CD4-positive, alpha-beta T cell (primary cell): ENCODE measurements at regions not wholly inside any gene's neighbourhood (a gene's known extent, or its start where the extent isn't known, plus 50 kb on each side); places are given as distances from the start of the nearest gene placed in this dataset.

Experiments used
- ATAC-seq: fragments of 200-7000 bp; cut with Tn5 transposase; one replicate; pipeline ENCODE4 v1.10.0; 2022; ENCODE audit warnings: mild to moderate bottlenecking; ENCODE audit not compliant: poor library complexity
- CTCF ChIA-PET: fragments of 350-600 bp; sonication (Branson Sonifier 250); formaldehyde crosslinking; loops from one replicate; lab custom pipeline; 2021; ENCODE audit warnings: antibody characterized with exemption, inconsistent platforms; lab: Charles Lee
- POLR2A ChIA-PET: fragments of 350-600 bp; sonication (Branson Sonifier 250); formaldehyde crosslinking; loops from one replicate; lab custom pipeline; 2021; ENCODE audit warnings: antibody characterized with exemption, inconsistent platforms; lab: Charles Lee
- DNase-seq, 14 experiments: peaks; one replicate each; pipeline ENCODE4 v3.0.0-alpha.2; 2013 to 2020; ENCODE audit warnings: mixed read lengths in 2 of 14
- H3K27ac ChIP-seq, 2 donors: one replicate each; pipeline versions ENCODE4 v1.5.1 to v1.7.0; 2013; ENCODE audit warnings: low read length in 2 of 2, low read depth in 1 of 2, mild to moderate bottlenecking in 1 of 2
- H3K27me3 ChIP-seq, 2 experiments: 1 replicate in 1 of 2; 2 replicates in 1 of 2; pipeline versions ENCODE4 v1.6.1 to v1.7.0; 2013; ENCODE audit warnings: low read length in 2 of 2, control low read depth in 1 of 2, mild to moderate bottlenecking in 1 of 2, moderate library complexity in 1 of 2; ENCODE audit not compliant: insufficient read depth in 2 of 2, control insufficient read depth in 1 of 2
- H3K36me3 ChIP-seq: one replicate; pipeline ENCODE4 v1.6.1; 2013; ENCODE audit warnings: low read length, control low read depth; ENCODE audit not compliant: insufficient read depth
- H3K4me1 ChIP-seq: one replicate; pipeline ENCODE4 v1.6.1; 2013; ENCODE audit warnings: low read length, control low read depth; ENCODE audit not compliant: insufficient read depth
- H3K4me3 ChIP-seq: one replicate; pipeline ENCODE4 v1.5.1; 2013; ENCODE audit warnings: mild to moderate bottlenecking, low read length, moderate library complexity
- H3K9me3 ChIP-seq, 2 experiments: 1 replicate in 1 of 2; 2 replicates in 1 of 2; pipeline versions ENCODE4 v1.6.1 to v1.7.0; 2013; ENCODE audit warnings: low read length in 2 of 2, mild to moderate bottlenecking in 2 of 2, control low read depth in 1 of 2, moderate library complexity in 1 of 2; ENCODE audit not compliant: control insufficient read depth in 1 of 2, insufficient read depth in 1 of 2
- H3K27ac Mint-ChIP-seq: one replicate; pipeline ENCODE4 v1.8.0; 2020; ENCODE audit warnings: mixed read lengths
- H3K27me3 Mint-ChIP-seq: one replicate; pipeline ENCODE4 v1.8.0; 2021; ENCODE audit warnings: mixed read lengths
- H3K36me3 Mint-ChIP-seq: one replicate; pipeline ENCODE4 v1.8.0; 2021; ENCODE audit warnings: low read depth, mixed read lengths
- H3K4me1 Mint-ChIP-seq: one replicate; pipeline ENCODE4 v1.8.0; 2021; ENCODE audit warnings: low read depth, mixed read lengths
- H3K4me3 Mint-ChIP-seq: one replicate; pipeline ENCODE4 v1.8.0; 2020; ENCODE audit warnings: mild to moderate bottlenecking, mixed read lengths
- H3K9me3 Mint-ChIP-seq: one replicate; pipeline ENCODE4 v1.8.0; 2020; ENCODE audit warnings: mixed read lengths
- intact Hi-C, 2 experiments: fragments of 100-400 bp; cut with DNase I in 1 of 2; cut with micrococcal nuclease in 1 of 2; formaldehyde crosslinking; loops; one replicate each; pipeline versions ENCODE4 v1.15.1 to v1.9.0; 2023 to 2025; cut with DNase I, micrococcal nuclease
- TF ChIP-seq, protein P1 (sequence below): fragments of 200-600 bp; IDR thresholded peaks from one replicate; pipeline ENCODE4 v1.8.0; 2022; ENCODE audit warnings: antibody characterized with exemption, mild to moderate bottlenecking

DNA sequence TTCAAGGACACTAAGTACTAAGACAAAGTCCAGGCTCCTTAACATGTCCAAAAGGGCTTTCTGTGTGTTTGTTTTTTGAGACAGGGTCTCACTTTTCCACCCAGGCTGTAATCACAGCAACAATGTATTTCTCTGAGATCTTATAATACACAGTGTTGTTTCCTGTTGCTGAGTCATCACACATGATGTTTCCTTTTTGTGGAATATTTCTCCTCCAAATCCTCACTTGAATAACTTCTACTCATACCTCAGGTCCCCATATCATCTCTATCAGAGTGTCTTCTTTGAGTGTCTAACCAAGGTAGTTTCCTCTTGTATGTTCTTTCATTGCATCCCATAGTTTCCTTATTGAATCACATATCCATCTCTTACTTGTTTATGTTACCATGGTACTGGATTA is 632.0 kb upstream of the PIK3C3 start:
- Histone ChIP-seq H3K36me3 (no peaks in the 10 kb centered on the region), H3K4me3 (no peak overlapping the region), H3K9me3 (no peaks in the 10 kb centered on the region), H3K27ac (no peak overlapping the region), H3K27me3 (no peaks in the 10 kb centered on the region), H3K4me1 (no peaks in the 10 kb centered on the region)
- TF ChIP-seq, protein P1, sequence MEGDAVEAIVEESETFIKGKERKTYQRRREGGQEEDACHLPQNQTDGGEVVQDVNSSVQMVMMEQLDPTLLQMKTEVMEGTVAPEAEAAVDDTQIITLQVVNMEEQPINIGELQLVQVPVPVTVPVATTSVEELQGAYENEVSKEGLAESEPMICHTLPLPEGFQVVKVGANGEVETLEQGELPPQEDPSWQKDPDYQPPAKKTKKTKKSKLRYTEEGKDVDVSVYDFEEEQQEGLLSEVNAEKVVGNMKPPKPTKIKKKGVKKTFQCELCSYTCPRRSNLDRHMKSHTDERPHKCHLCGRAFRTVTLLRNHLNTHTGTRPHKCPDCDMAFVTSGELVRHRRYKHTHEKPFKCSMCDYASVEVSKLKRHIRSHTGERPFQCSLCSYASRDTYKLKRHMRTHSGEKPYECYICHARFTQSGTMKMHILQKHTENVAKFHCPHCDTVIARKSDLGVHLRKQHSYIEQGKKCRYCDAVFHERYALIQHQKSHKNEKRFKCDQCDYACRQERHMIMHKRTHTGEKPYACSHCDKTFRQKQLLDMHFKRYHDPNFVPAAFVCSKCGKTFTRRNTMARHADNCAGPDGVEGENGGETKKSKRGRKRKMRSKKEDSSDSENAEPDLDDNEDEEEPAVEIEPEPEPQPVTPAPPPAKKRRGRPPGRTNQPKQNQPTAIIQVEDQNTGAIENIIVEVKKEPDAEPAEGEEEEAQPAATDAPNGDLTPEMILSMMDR = no peak
- ChIA-PET POLR2A (no interaction called here), CTCF (no interaction called here)
- peaks cover 15% of the 10 kb centered on the region for H3K9me3 Mint-ChIP-seq
- H3K4me3 Mint-ChIP-seq = no peak overlapping the region
- ATAC-seq = no peak
- no peaks in the 10 kb centered on the region for H3K36me3 Mint-ChIP-seq
- intact Hi-C loops = no loop called here
- no peak overlapping the region for H3K27ac Mint-ChIP-seq
- no peaks in the 10 kb centered on the region for H3K4me1 Mint-ChIP-seq
- H3K27me3 Mint-ChIP-seq = no peaks in the 10 kb centered on the region
- DNase-seq = no peak

DNA sequence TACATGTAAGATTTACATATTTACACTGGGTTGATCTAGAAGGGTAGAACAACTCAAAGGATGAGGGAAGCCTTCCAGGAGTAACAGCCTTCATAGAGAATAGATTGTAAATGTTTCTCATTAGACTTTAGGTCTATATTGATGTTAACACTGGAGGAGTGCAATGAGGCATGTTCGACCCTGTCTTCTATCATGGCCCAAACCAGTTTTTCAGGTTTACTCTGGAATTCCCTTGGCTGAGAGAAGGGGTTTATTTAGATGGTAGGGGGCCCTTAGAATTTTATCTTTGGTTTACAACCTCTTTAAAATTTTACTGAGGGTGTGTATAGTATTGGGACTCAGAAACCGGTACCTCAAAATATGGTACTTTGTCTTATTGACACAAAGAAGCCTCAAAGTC is 634.9 kb upstream of the PIK3C3 start:
- H3K27ac Mint-ChIP-seq = no peak overlapping the region
- H3K9me3 ChIP-seq = peaks cover 0 to 4% of the 10 kb centered on the region in 2 experiments
- no peaks in the 10 kb centered on the region for H3K4me1 ChIP-seq
- H3K27ac ChIP-seq = no peak overlapping the region
- intact Hi-C loops = no loop called here
- TF ChIP-seq, protein P1 = no peak
- no peaks in the 10 kb centered on the region for H3K4me1 Mint-ChIP-seq
- H3K36me3 Mint-ChIP-seq = no peaks in the 10 kb centered on the region
- no peak overlapping the region for H3K4me3 ChIP-seq
- CTCF ChIA-PET = no interaction called here
- DNase-seq (no peak), ATAC-seq (no peak)
- no peaks in the 10 kb centered on the region for H3K36me3 ChIP-seq
- H3K27me3 Mint-ChIP-seq = no peaks in the 10 kb centered on the region
- POLR2A ChIA-PET = no interaction called here
- no peaks in the 10 kb centered on the region for H3K27me3 ChIP-seq
- no peak overlapping the region for H3K4me3 Mint-ChIP-seq
- peaks cover 14% of the 10 kb centered on the region for H3K9me3 Mint-ChIP-seq

DNA sequence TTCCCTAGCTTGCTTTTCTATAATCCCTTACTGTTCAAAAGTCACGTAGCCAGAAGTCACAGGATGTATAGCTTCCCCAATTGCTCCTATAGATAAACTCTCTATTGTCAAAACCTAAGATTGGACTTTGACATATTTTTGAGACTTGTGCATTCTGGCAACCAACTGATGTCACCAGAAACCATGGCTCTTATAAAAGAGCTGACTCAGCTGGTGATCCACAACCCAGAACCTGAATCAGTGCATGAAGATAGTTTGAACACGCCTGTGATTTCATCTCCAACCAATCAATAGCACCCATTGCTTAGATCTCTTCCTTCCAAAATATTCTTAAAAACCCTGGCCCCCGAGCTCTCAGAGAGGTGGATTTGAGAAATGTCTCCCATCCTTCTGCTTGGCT is 639.9 kb upstream of the PIK3C3 start:
- Mint-ChIP-seq H3K4me3 (no peak overlapping the region), H3K9me3 (peaks cover 8% of the 10 kb centered on the region), H3K36me3 (no peaks in the 10 kb centered on the region), H3K4me1 (no peaks in the 10 kb centered on the region), H3K27me3 (no peaks in the 10 kb centered on the region), H3K27ac (no peak overlapping the region)
- no peak overlapping the region for H3K27ac ChIP-seq
- no peaks in the 10 kb centered on the region for H3K4me1 ChIP-seq
- DNase-seq = no peak
- H3K27me3 ChIP-seq = no peaks in the 10 kb centered on the region
- ATAC-seq = no peak
- intact Hi-C loops = no loop called here
- ChIA-PET CTCF (no interaction called here), POLR2A (no interaction called here)
- H3K9me3 ChIP-seq = peaks cover 0 to 4% of the 10 kb centered on the region in 2 experiments
- H3K36me3 ChIP-seq = no peaks in the 10 kb centered on the region
- TF ChIP-seq, protein P1 = no peak
- H3K4me3 ChIP-seq = no peak overlapping the region
